Fibroblast of mammary gland (primary cell): ENCODE measurements at regions not wholly inside any gene's neighbourhood (a gene's known extent, or its start where the extent isn't known, plus 50 kb on each side); places are given as distances from the start of the nearest gene placed in this dataset.

ENCODE experiments used
- DNase-seq: peaks from one replicate; pipeline ENCODE4 v3.0.0-alpha.2; 2010; ENCODE audit warnings: low read depth
- H3K4me3 ChIP-seq: 2 replicates; pipeline ENCODE4 v1.5.1; 2011; ENCODE audit warnings: low read depth, mild to moderate bottlenecking, low read length, moderate library complexity; ENCODE audit not compliant: control insufficient read depth
- CTCF ChIP-seq: conservative IDR thresholded peaks from 2 replicates; pipeline ENCODE4 v1.5.1; 2011; ENCODE audit warnings: low read depth, low read length, inconsistent platforms; ENCODE audit not compliant: control insufficient read depth, insufficient read depth

DNA sequence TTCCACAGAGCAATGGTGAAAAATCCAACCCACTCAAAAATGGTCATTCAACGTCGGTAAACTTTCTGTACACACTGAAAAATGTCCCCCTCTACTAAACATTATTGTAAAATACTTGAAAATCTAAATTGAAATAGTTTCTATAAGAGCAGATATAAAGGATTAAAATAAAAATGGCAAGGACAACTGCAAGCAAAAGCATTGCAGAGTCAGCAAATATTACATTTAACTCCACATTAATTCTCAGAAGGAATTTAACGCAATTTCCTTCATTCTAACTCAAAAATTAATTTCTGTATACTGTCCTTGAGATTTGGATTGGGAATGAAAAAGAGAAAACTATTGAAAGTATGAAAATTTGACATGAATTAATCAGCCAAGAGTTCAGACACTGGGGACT, 64.4 kb upstream of the SSBP2 start:
- no peak overlapping the region for H3K4me3 ChIP-seq
- DNase-seq: no peak
- no peak for TF ChIP-seq CTCF

GRCh38 chr5:81808106-81808505, 57.2 kb upstream of the SSBP2 start:
- no peak overlapping the region for H3K4me3 ChIP-seq
- no peak for DNase-seq
- TF ChIP-seq CTCF: no peak

DNA sequence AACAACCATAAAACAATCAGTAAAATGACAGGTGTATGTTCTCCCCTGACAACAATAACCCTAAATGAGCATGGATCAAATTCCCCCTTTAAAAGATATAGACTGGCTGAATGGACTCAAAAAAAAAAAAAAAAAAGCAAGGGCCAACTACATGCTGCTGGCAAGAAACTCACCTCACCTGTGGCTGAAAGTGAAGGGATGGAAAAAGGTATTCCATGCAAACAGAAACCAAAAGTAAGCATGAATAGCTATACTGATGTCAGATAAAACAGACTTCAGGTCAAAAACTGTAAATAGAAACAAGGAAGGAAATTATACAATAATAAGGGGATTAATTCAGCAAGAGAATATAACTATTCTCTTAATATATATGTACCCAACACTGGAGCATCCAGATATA, 54.2 kb upstream of the SSBP2 start:
- TF ChIP-seq CTCF: no peak
- H3K4me3 ChIP-seq: no peak overlapping the region
- DNase-seq: no peak

DNA sequence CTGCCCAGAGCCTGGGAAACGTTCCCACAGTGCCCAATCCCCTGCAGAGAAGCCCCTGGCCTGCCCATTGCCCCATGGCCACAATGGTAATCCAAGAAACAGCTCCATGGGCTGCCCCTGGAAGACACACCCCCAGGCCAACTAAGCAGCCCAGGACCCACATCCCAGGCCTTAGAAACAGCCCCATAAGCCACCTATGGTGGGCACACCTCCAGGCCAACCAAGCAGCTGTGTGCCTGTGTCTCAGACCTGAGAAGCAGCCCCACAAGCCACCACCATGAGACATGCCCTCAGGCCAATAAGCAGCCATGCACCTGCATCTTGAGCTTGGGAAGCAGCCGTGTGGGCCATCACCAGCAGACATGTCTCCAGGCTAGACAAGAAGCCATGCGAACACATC, 52.9 kb upstream of the SSBP2 start:
- DNase-seq: no peak
- no peak overlapping the region for H3K4me3 ChIP-seq
- no peak for TF ChIP-seq CTCF

GRCh38 chr5:81802625-81803024, 51.7 kb upstream of the SSBP2 start:
- no peak for DNase-seq
- no peak for TF ChIP-seq CTCF
- H3K4me3 ChIP-seq: no peak overlapping the region

DNA sequence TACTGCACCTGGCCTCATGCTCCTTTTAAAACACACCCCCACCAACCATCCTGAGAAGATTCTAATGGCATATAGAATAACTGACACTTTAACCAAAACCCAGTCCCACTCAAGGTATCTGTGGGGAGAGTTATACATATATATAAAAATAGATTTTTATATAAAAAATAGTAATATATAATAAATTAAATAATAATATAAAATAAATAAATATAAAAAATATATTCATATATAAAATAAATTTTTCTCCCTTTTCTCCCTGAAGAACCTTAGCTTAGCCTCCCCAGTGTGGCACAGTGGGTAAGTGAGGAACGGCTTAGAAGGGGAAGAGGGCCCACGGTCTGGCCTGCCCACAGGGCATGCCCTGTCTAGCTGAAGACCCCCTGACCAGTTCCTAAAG, 51.1 kb upstream of the SSBP2 start:
- no peak for DNase-seq
- no peak for TF ChIP-seq CTCF
- H3K4me3 ChIP-seq: no peak overlapping the region

- TF ChIP-seq CTCF: no peak
- H3K4me3 ChIP-seq: no peak overlapping the region
- DNase-seq: no peak
Measured at GRCh38 chr5:81800797-81801196, 49.9 kb upstream of the SSBP2 start.
